NCI-H446 (cell line): ENCODE measurements at regions not wholly inside any gene's neighbourhood (a gene's known extent, or its start where the extent isn't known, plus 50 kb on each side); places are given as distances from the start of the nearest gene placed in this dataset.
"Not testable (repeated sequence)": the region's sequence is repeated elsewhere in the genome, so short reads cannot be mapped to it uniquely, and the experiment has no call there.

Experiments
- DNase-seq, 2 experiments: peaks; one replicate each; lab custom pipeline; 2025; lab: John Stamatoyannopoulos, UW

- DNase-seq: no peak
These were observed 56.7 kb upstream of the OSMR start for GRCh38 chr5:38789134-38789533.

- no peak for DNase-seq
These were observed 56.0 kb upstream of the OSMR start for GRCh38 chr5:38789777-38790176.

GRCh38 chr5:38790268-38790667 lies 55.5 kb upstream of the OSMR start:
- DNase-seq: no peak

GRCh38 chr5:38790891-38791290 lies 54.9 kb upstream of the OSMR start:
- no peak for DNase-seq

GRCh38 chr5:38793099-38793498 lies 52.7 kb upstream of the OSMR start:
- no peak for DNase-seq

GRCh38 chr5:38794037-38794436 lies 51.8 kb upstream of the OSMR start:
- not testable (repeated sequence) for DNase-seq

GRCh38 chr5:38794986-38795385 lies 50.8 kb upstream of the OSMR start:
- no peak for DNase-seq

- no peak for DNase-seq
These were observed 49.6 kb upstream of the OSMR start for GRCh38 chr5:38795986-38796741.
